ENCODE measurements at regions not wholly inside any gene's neighbourhood (a gene's known extent, or its start where the extent isn't known, plus 50 kb on each side); places are given as distances from the start of the nearest gene placed in this dataset.

DNA sequence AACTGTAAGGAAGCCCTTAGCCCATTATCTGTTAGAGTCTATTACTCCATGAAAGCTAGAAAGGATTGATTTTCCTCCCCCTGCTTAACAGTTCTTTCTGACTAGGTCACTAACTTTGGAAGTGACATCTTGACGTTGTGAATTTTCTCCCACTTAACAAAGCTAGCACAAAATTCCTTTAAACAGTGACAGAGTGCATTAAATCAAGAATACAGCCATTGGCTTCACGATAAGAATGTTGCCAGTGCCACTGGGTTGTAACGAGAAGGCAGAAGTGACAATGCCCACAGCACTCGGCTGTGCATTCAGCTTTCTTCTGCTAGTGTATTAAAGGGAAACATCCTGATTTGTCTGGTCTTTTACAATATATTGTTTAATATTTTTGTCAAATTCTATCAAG is 182.7 kb upstream of the DTNBP1 start:
- ATAC-seq (no peak), DNase-seq (ENCODE audit: low read depth, low spot score) (no peak)
- CTCF ChIA-PET = interaction anchor here (2.0 kb wide), 1 partner anchor 338 kb away, joined by 5 read pairs; no protein-coding TSS in a partner anchor
- Histone ChIP-seq H3K4me2 (ENCODE audit: low read length) (no peak overlapping the region), H3K4me3 (replicated peaks in 1 of 2; ENCODE audit: low read depth in 1 of 2, low read length in 2 of 2) (no peak overlapping the region), H3K9me2 (ENCODE audit: insufficient read depth) (no peaks in the 10 kb centered on the region), H3K9ac (ENCODE audit: low read length) (no peak overlapping the region), H3K9me3 (ENCODE audit: control insufficient read depth in 1 of 2, insufficient read depth in 1 of 2, low read depth in 1 of 2, low read length in 2 of 2) (no peaks in the 10 kb centered on the region), H4K20me1 (ENCODE audit: insufficient read depth) (no peaks in the 10 kb centered on the region), H3K27me3 (ENCODE audit: insufficient read depth, low read length) (no peaks in the 10 kb centered on the region), H3K36me3 (ENCODE audit: control insufficient read depth in 1 of 2, insufficient read depth in 2 of 2, low read length in 2 of 2) (no peaks in the 10 kb centered on the region), H3K4me1 (ENCODE audit: control insufficient read depth in 1 of 2, insufficient read depth in 2 of 2, low read length in 2 of 2) (no peaks in the 10 kb centered on the region), H3K27ac (ENCODE audit: low read depth, low read length) (no peak overlapping the region), H2AFZ (ENCODE audit: low read depth, low read length, poor library complexity, severe bottlenecking) (no peak overlapping the region), H3K79me2 (ENCODE audit: insufficient read depth, low read length) (no peaks in the 10 kb centered on the region)
- POLR2A ChIA-PET = no interaction called here
- TF ChIP-seq YY1 (IDR thresholded peaks at IDR 0.05; ENCODE audit: extremely low read depth, insufficient replicate concordance, low read depth, low read length) (no peak), POLR2AphosphoS5 (IDR thresholded peaks at IDR 0.05; ENCODE audit: low read depth, low read length) (no peak), ELF1 (IDR thresholded peaks at IDR 0.05; ENCODE audit: borderline replicate concordance, low read depth) (no peak), SRF (IDR thresholded peaks at IDR 0.05; ENCODE audit: low read depth) (no peak), EZH2phosphoT487 (IDR thresholded peaks at IDR 0.05; ENCODE audit: borderline replicate concordance) (no peak), CEBPB (IDR thresholded peaks at IDR 0.05; ENCODE audit: low read depth) (no peak), EZH2 (IDR thresholded peaks at IDR 0.05) (no peak), SIN3A (IDR thresholded peaks at IDR 0.05; ENCODE audit: low read depth) (no peak), FOSL1 (IDR thresholded peaks at IDR 0.05; ENCODE audit: low read depth) (no peak), ZFX (IDR thresholded peaks at IDR 0.05) (no peak), TCF7L2 (IDR thresholded peaks at IDR 0.05; ENCODE audit: borderline replicate concordance, extremely low read depth, insufficient read depth, insufficient read length) (no peak), CBX3 (IDR thresholded peaks at IDR 0.05; ENCODE audit: low read depth) (no peak)
- TF ChIP-seq, protein P1, sequence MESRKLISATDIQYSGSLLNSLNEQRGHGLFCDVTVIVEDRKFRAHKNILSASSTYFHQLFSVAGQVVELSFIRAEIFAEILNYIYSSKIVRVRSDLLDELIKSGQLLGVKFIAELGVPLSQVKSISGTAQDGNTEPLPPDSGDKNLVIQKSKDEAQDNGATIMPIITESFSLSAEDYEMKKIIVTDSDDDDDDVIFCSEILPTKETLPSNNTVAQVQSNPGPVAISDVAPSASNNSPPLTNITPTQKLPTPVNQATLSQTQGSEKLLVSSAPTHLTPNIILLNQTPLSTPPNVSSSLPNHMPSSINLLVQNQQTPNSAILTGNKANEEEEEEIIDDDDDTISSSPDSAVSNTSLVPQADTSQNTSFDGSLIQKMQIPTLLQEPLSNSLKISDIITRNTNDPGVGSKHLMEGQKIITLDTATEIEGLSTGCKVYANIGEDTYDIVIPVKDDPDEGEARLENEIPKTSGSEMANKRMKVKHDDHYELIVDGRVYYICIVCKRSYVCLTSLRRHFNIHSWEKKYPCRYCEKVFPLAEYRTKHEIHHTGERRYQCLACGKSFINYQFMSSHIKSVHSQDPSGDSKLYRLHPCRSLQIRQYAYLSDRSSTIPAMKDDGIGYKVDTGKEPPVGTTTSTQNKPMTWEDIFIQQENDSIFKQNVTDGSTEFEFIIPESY (IDR thresholded peaks at IDR 0.05; ENCODE audit: extremely low read depth, insufficient replicate concordance, low read length) = no peak
- TF ChIP-seq, protein P2, sequence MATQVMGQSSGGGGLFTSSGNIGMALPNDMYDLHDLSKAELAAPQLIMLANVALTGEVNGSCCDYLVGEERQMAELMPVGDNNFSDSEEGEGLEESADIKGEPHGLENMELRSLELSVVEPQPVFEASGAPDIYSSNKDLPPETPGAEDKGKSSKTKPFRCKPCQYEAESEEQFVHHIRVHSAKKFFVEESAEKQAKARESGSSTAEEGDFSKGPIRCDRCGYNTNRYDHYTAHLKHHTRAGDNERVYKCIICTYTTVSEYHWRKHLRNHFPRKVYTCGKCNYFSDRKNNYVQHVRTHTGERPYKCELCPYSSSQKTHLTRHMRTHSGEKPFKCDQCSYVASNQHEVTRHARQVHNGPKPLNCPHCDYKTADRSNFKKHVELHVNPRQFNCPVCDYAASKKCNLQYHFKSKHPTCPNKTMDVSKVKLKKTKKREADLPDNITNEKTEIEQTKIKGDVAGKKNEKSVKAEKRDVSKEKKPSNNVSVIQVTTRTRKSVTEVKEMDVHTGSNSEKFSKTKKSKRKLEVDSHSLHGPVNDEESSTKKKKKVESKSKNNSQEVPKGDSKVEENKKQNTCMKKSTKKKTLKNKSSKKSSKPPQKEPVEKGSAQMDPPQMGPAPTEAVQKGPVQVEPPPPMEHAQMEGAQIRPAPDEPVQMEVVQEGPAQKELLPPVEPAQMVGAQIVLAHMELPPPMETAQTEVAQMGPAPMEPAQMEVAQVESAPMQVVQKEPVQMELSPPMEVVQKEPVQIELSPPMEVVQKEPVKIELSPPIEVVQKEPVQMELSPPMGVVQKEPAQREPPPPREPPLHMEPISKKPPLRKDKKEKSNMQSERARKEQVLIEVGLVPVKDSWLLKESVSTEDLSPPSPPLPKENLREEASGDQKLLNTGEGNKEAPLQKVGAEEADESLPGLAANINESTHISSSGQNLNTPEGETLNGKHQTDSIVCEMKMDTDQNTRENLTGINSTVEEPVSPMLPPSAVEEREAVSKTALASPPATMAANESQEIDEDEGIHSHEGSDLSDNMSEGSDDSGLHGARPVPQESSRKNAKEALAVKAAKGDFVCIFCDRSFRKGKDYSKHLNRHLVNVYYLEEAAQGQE (IDR thresholded peaks at IDR 0.05; ENCODE audit: low read depth) = no peak
- TF ChIP-seq, protein P3, sequence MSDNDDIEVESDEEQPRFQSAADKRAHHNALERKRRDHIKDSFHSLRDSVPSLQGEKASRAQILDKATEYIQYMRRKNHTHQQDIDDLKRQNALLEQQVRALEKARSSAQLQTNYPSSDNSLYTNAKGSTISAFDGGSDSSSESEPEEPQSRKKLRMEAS (IDR thresholded peaks at IDR 0.05) = no peak
- TF ChIP-seq, protein P4, sequence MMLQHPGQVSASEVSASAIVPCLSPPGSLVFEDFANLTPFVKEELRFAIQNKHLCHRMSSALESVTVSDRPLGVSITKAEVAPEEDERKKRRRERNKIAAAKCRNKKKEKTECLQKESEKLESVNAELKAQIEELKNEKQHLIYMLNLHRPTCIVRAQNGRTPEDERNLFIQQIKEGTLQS (IDR thresholded peaks at IDR 0.05) = no peak
- TF ChIP-seq, protein P5, sequence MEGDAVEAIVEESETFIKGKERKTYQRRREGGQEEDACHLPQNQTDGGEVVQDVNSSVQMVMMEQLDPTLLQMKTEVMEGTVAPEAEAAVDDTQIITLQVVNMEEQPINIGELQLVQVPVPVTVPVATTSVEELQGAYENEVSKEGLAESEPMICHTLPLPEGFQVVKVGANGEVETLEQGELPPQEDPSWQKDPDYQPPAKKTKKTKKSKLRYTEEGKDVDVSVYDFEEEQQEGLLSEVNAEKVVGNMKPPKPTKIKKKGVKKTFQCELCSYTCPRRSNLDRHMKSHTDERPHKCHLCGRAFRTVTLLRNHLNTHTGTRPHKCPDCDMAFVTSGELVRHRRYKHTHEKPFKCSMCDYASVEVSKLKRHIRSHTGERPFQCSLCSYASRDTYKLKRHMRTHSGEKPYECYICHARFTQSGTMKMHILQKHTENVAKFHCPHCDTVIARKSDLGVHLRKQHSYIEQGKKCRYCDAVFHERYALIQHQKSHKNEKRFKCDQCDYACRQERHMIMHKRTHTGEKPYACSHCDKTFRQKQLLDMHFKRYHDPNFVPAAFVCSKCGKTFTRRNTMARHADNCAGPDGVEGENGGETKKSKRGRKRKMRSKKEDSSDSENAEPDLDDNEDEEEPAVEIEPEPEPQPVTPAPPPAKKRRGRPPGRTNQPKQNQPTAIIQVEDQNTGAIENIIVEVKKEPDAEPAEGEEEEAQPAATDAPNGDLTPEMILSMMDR (IDR thresholded peaks at IDR 0.05 in 2 of 3, conservative IDR thresholded peaks at IDR 0.05 in 1 of 3; ENCODE audit: borderline replicate concordance in 1 of 3, insufficient read depth in 1 of 3, low read depth in 2 of 3, low read length in 2 of 3) = no peak
- no TSS peak for BruUV-seq (replicated peaks)
- RAD21 ChIA-PET (ENCODE audit: low non-redundant PET in 1 of 2, low total read pairs in 2 of 2, uncharacterized antibody in 2 of 2, unreplicated experiment in 2 of 2) = no interaction called here
- intact Hi-C loops (cut with micrococcal nuclease) = no loop called here
